GM21723 (cell line): ENCODE measurements at regions not wholly inside any gene's neighbourhood (a gene's known extent, or its start where the extent isn't known, plus 50 kb on each side); places are given as distances from the start of the nearest gene placed in this dataset.

Experiments used
- ATAC-seq: cut with Tn5 transposase; IDR thresholded peaks from one replicate; pipeline ENCODE4 v1.9.1; 2021; ENCODE audit warnings: mild to moderate bottlenecking, moderate library complexity; ENCODE audit not compliant: unreplicated experiment

DNA sequence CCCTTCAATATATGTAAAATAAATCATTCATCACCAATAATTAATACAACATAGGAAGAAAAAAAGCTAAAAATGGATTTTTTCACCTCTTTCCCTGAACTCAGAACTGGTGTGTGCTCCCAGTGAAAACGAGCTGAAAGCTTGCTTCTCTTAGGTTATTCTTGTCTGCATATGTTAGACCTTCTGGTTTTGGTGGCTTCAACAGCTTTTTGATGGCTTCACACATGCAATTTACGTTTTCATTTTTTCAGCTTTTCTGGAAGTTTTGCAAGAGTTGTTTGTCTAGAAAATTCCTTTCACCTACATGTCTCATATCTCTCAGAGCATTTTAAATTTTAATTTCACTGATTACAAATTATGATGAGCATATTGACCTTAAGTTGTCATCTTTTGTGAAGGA is 86.9 kb upstream of the PTCHD4 start:
- no peak for ATAC-seq

DNA sequence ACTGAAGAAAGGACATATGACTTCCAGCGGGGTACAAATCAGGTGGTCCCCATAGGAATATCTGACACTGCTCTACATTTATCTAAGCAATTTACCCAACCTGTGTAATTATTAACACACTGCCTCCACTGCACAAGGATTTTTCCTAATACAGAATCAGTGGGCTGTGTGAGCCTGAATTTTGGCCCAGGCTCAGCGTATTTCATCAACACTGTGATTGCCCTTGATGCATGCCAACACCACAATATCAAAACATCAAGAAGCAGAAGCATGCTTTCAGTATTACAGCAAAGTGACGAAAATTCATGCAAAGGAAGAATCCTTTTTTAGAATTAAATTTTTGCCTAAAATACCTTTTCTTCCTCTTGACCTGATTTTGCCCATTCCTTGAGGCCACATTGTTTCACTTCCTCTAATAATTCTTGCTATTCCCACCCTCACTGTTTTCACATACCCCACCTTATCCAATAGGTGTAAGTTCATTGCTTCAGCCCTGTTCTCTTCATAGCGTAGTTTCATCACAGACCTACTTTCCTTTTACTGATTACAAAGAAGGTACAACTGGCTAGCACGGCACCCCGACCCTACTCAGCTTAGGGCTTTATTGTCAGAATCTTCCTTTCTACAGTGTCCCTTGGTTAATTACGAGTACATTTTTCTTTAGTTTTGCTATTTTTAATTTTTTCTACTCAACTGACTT is 83.7 kb upstream of the PTCHD4 start:
- no peak for ATAC-seq

DNA sequence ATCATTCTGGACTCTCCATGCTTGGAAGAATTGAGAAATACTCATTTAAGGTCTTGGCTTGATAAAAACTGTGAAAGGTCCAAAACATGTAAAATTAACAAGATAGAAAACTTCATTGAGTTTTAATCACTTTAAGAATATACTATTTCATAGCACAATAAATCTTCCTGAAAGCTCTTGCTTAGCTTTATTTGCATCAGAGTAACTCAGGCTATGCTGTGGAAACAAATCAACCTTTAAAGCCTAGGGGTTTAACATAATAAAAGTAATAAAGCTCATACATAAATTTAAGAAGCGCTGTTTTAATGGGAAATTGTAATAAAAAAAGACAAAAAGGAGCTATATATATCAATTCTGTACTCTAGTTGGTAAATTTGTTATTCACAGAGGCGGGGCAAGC is 77.2 kb upstream of the PTCHD4 start:
- ATAC-seq, result no peak

DNA sequence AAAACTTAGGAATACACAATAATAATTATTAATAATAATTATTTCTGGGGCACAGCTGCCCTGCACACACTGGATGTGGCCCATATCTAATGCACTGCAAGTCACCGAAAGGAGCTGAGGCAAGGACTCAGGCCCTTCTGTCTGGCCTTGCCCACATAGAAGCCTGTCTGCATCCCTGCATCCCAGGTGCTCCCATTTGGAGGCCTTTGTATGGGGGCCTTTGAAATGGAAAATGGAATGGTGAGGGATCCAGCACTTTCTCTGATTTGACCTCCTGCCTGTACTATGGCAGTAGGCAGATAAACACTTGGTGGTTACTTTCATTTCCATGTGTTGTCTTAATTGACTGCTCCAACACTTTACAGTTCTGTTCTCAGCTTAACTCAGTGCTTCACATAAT is 75.7 kb upstream of the PTCHD4 start:
- no peak for ATAC-seq

DNA sequence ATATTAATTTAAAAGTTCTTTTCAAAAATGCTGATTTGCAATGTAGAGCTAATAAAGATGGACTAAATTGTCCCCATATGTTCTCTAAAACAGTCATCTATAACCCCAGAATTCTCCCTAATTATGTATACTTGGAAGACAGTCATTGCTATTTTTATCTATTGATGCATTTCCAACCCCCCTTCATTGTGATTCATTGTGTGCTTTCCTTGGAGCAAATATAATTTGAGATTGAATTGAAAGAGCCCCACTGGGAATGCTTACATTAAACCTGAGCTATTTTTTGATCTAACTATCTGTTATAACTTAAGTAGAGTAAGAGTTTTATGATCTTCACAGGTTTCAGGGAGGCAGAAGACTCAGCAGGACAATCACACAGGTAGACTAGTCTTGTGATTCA is 73.7 kb upstream of the PTCHD4 start:
- no peak for ATAC-seq

DNA sequence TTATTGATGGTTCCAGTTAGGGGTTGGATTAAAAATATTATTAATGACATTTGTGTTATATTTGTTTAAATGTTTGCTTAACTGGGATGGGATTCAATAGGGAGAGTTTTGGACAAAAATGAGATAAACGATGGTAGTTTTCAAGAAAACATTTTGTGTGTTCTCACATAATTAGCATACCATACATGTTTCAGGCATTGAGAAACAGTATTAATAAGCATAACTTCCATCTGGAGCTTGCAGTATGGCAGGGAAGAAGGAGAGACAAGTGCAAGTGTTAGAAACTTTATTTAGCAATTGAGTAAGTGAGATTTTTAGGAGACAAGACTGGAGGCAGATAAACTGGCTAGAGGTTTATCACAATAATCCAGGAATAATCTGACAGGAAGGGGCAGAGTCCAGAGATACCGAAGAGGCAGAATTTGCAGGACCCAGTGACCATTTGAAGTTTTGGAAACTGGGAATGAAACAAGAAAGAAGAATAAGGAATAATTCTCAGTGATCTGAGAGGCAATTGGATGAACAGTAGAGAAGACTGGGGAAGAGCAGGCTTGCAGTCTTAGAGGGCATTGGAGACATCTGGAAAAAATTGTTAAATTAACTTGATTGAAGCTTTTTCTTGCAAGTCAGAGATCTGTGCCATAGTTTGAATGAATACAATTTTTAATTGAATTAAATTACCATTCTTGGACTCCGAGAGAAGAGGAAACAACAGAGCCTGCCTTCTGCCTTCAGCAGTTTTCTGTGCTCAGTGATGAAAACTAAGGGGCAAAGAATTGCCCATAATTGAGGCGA is 73.0 kb upstream of the PTCHD4 start:
- ATAC-seq, result no peak

DNA sequence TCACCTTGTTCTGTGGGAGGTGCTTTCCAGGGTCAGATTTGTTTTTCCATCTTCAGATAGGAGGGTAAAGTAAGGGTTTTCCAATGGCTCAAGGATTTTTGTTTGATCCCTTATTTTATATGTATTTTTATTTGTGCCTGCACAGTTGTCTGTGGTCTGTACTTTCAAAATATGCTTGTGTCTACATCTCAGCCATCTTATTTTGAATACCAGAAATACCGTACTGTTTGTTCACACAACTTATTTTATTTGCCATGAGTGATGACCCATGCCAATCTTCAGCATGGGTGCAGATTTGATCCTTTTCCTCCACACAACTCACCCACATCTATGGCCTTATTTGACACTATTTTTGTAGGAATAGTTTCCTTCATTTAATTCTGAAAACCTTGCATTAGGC is 72.2 kb upstream of the PTCHD4 start:
- no peak for ATAC-seq

DNA sequence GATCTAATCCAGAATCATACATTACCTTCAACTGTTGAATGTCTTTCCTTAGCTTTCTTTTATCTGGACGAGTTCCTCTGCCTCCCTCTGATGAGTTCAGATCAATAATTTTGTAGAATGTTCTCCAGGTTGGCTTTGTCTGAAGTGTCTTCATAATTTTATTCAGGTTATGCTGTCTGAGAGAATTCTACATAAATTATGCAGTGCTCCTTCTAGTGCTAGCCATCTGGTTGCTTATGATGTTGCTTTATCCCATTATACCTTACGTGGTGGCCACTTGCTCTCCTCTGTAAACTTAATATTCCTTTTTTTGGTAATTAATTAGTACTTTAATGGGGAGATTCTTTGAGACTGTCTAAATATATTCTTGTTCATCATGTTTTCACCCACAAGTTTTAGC is 67.7 kb upstream of the PTCHD4 start:
- no peak for ATAC-seq

DNA sequence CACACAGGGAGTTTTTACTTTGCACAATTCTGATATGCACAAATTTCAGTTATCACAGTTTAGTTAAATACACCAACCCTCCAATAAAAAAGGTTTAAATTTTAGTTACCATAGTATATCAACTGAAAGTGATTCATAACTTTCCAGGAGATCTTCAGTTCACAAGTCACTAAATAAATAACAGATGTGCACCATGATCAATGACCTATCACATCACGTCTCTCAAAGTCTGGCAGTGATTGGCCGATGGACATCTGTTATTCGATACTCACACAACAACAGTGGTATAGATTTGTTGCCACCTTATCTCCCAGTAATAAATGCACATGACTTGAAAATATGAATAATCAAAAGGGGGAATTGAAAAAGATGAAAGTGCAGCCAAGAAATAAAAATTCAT is 66.8 kb upstream of the PTCHD4 start:
- no peak for ATAC-seq

DNA sequence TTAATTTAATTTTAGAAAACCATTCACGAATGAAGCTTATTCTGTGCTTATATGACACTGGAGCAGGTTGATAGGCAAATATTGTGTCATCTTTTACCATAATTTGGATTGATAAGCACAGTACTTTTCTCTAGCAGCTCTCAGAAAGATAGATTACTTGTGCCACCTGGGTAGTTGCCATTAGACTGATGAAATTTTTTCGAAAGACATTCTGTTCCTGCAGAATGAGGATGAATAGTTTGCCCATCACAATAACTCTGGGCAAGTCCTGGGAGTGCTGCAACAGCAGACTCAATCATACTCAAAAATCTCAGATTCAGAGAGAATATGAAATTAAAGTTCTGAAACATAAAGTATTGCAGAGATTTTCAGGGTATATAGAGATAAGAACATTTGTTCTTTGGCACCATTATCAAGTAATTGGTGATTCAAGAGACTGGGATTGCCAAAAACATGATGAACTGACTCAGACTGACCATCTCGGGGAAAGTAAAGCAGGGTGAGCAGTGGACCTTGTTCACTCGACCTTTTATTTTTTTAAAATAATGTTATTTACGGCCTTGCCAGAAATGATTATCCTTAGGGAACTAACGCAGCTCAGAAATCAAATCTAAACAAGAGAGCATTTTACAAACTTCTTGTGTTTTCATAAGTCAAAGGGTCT is 65.8 kb upstream of the PTCHD4 start:
- no peak for ATAC-seq

DNA sequence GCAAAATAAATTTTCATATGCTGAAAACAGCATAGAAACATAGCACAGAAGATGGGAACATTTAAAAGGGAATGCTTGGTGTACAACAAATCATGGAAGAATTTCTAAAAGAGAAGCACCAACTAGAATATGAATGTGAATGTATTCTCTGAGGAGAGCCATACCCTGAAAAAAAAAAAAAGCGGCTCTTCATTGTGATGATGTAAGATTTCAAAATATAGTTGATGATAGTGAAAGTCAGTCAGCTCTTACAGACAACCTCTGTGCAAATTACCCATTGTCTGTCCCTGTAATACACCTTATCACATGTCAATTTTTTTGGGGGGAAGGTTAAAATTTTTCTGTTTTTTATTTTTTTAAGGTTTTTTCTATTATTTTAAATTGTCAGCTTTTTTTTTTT is 58.6 kb upstream of the PTCHD4 start:
- no peak for ATAC-seq
